HPDE6-E6E7 (cell line): ENCODE measurements at regions not wholly inside any gene's neighbourhood (a gene's known extent, or its start where the extent isn't known, plus 50 kb on each side); places are given as distances from the start of the nearest gene placed in this dataset.

Experiments used
- DNase-seq: peaks from one replicate; pipeline ENCODE4 v3.0.0; 2011; ENCODE audit warnings: missing footprints; ENCODE audit errors: extremely low spot score

DNA sequence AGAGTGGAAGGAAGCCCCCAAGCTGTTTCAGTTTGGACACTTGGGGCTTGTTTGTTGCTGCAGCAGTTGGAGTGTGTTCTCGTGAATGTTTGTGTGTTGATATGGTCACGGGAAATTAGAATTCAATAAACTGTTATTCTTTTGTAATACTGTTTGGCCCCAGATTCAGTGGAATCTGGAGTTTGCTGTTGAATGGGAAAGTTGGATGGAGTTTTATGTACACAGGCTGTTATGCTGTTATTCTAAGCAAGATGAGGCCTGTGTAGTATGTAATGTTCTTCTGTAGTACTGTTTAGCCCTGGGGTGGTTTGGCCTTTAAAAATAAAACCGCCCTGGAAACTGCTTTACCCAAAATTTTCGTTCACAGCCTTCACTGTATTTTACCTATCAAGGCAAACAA is 810.4 kb upstream of the HS6ST1 start:
- no peak for DNase-seq

DNA sequence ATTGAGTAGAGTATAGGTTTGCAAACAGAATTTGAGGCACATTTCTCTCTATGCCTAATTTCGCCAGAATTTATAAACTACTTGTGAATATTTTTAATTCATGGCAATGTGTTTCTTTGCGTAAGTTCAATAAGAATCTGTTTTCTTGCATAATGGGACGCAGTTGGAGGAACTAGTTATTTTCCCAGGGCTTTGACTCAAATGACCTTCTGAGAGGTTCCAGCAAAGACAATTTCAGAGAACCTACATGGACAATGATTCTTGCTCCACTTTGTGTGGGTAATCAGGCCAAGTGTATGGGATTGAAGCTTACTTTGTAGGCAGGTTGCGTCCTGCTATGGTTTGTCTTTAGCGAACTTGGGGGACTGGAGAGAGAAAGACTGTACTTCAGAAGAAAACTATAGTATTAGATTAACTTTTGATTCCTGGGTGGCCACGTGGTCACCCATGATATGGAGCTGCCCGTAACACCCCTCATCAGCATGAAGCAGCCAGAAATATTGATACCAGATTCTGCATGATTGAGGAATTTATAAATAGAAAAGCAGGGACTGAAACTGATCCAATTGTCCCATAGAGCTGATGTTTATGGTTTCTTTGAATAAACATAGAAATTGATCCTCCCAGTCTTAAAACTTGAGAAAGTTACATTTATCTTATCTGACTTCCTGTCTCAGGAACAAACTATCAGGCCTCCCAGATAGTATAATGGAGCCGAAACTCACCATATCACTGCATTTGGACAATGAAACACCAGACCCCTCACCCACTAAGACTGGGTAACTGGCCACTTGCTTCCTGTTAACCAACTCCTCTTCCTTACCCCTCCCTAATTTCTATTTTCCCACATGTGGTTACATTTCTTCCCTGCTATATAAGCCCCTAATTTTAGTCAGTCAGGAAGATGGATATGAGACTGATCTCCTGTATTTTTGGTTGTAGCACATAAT is 815.3 kb upstream of the HS6ST1 start:
- no peak for DNase-seq

DNA sequence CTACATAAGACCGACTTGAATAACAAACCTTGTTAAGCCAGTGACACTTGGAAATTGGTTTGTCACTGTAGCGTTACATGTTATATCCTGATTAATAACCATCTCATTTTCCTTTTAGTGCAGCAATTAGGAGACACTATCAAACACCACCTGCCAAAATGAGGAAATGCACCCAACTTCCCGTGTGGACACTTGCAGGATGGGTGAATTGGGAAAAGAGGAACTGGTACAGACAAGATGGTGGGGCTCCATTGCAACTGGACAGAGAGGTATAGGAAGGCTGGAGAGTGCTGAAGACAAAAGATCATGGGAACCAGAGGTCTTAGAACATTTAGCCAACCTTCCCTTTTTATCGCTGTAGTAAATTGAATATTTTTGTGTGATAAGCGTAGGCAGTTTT is 816.3 kb upstream of the HS6ST1 start:
- DNase-seq = no peak

DNA sequence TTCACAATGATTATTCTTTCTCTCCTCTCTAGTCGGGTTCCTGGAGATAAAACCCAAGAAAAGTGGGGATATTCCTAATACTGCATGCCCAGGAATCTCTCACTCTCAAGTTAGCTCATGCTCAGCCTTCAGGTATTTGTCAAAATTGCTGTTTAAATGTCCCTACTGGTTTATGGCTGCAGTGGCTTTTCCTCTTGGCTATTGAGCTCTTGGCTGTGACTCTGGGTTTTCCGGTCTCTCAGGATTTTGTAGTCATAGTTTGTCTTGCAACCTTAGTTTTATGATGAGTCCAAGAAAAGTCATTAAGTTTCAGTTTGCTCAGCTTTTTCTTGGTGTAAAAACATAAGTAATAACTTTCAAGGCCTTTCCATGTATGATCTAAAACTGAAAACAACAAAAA is 820.7 kb upstream of the HS6ST1 start:
- no peak for DNase-seq

DNA sequence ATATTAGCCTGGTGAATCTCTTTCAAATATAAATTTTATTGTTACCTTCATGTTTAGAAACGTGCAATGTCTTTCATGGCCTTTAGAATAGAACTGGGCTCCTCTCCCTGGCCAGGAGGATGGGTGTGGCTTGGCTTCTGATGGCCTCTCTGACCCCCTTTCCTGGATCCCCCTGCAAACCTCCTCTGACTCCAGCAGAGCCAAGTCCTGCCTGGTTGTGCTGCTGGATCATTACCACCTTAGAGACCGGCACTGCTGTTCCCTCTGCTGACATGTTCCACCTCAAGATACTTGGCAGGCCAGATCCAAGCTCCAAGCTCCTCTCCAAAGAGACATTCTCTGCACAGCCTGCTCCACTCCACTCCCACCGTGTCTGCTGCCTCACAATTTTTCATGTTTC is 823.8 kb upstream of the HS6ST1 start:
- no peak for DNase-seq

DNA sequence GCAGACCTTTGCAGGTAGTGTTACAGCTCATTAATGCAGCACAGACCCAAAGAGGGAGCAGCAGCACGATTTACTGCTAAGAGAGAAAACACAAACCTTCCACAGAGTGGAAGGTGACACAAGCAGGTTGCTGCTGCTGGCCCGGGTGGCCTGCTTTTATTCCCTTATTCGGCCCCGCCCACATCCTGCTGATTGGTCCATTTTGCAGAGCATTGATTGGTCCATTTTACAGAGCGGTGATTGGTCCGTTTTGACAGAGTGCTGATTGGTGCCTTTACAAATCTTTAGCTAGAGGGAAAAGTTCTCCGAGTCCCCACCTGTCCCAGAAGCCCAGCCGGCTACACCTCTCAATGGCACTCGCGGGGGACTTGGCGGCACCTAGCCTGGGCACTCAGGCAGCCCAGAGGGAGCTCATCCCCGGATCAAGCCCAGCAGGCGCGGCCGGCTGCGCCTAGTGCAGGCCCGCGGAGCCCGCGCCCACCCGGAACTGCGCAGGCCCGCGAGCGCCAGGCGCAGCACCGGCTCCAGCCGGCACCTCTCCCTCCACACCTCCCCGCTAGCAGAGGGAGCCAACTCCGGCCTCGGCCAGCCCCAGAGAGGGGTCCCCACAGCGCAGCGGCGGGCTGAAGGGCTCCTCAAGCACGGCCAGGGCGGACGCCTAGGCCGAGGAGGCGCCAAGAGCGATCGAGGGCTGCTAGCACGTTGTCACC is 825.6 kb upstream of the HS6ST1 start:
- DNase-seq = no peak

DNA sequence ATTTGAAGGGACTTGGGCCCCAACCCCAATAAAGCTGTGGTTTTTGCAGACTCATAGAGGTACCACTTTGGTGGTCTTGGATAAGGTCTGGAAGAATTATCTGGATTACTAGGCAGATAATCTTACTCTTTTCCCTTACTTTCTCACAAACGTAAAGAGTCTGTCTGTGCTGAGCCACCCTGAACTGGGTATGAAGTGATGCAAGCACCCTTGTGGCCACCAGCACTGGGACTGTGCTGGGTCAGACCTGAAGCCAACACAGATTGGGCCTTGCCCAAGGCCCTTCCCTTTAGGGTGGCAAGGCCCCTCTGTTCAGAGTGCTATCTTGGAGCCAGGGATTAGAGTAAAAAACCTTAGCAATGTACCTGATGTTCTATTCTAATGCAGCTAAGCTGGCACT is 827.0 kb upstream of the RAB6C start:
- DNase-seq = no peak

DNA sequence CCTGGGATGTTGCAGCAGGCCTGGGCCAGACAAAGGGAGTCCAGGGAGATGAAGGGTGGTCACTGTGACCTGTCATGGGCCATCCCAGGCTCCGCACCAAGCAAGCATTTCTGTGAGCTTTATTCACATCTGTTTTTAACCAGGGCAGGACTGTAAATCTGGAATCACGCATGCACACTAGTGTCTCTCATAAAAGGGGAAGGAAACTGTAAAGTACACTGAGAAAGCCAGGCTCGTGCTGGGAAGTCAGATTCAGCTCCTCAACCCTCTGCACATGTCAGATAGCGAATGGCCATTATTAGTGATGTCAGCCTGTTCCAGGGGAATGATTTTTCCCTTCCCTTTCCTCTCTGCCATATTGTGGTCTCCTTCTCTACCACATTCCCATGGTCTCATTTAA is 818.6 kb upstream of the RAB6C start:
- no peak for DNase-seq

DNA sequence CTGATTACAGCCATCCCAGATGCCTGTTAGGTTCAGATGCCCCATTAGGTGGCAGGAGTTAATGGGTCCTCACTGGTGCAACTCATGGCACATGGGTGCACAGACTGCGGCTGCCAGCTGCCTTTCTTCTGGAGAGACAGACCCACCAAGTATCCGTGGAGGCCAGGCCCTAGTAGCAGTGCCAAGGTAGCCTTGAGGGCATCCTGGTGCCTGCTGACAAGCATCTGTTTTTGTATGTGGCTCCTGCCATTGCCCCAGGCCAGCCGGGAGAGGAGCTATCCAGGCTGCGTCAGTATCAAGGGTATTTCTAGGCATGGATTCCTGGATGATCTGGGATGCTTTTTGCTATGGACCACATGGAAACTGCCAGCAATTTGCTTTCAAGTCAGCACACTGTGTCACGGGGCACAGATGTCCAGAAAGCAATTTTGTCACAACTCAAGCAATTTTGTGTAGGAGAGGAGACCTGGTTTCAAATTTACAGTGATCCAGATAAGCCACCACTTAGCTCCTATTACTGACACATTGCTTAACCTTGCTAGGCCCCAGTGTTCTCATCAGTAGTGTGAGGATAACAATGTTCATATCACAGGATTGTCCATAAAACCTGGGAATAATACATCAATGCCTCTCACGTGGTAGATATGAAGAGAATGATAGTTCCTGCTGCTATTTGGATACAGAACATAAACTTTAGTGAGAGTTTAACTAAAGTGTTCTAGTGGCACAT is 815.1 kb upstream of the RAB6C start:
- no peak for DNase-seq

DNA sequence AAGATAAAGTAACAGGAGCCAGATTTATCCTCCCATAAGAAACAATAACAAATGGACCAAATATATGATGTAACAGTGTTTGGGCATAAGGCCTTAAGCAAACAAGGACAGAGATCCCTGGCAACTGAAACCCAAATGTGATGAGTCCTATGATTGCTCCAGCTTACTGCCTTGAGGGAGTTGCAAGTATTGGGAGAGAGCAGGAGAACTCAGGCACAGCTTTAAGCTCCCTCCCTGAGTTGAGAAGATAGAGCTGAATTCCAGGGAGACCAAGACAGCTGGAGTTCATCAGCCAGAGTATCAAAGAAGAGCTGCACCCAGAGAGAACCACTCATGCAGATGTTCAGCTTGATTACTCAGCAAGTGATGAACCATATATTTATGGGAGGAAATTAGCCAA is 814.5 kb upstream of the RAB6C start:
- DNase-seq = no peak

DNA sequence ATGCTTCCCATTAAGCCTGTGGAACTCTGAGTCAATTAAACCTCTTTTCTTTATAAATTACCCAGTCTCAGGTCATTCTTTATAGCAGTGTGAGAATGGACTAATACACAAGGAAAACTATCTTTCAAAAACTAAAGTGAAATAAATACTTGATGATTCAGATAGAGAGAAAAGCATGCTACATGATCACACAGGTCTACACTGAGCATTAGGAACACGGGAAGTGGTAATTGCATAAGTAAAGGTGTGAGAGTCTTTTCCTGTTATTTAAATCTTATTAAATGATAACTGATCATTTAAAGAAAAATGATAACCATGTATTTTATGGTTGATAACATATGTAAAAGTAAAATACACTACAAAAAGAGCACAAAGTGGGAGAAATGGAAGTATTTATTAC is 812.0 kb upstream of the RAB6C start:
- DNase-seq = no peak

DNA sequence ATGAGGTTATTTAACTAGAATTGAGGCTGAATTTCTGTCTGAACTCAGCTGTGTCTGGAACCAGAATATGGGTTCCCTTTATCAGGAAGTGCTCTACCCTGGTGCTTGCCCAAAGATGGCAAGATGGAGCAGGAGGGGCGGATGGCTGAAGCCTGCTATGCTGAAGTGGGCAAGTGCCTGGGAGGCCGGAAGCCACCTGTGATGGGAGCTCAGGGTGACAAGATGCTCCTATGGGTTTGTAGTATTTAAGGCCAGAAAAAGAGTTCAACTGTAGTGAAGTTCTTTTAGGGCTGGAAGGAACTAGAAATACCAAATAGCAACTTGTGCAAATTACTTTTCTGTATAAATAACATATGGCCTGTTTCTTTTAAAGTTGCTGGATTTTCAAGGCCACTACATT is 808.9 kb upstream of the RAB6C start:
- no peak for DNase-seq

DNA sequence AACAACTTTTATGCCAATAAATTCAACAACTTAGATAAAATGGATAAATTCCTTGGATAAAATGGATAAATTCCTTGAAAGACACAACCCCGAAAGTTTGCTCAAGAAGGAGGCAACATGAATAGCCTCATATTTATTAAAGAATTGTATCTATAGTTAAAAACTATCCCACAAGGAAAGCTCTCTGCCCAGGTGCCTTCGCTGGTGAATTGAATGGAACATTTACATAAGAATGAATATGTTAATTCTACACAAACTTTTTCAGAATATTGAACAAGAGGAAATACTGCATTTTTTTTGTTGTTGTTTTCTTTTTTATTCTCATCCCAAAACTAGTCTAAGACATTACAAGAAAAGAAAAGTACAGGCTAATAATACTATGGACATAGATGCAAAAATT is 805.3 kb upstream of the RAB6C start:
- DNase-seq = no peak

DNA sequence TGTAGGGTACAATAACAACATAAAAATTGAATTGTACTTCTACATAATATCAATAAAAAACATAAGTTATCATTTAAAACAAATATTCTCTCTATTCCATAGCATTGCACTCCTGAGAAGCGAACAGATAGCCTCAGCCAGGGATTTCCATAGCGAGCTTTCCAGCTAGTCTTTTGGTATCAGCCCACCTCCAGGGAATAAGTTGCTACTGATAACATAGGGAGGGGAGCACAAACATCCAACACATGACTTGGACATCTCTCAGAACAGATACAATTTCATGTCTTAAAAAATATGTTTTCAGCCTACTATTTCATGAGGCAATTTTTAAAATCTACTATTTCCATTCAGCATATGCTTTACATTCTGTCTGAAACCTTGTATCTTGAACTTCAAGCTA is 804.4 kb upstream of the RAB6C start:
- DNase-seq = no peak

DNA sequence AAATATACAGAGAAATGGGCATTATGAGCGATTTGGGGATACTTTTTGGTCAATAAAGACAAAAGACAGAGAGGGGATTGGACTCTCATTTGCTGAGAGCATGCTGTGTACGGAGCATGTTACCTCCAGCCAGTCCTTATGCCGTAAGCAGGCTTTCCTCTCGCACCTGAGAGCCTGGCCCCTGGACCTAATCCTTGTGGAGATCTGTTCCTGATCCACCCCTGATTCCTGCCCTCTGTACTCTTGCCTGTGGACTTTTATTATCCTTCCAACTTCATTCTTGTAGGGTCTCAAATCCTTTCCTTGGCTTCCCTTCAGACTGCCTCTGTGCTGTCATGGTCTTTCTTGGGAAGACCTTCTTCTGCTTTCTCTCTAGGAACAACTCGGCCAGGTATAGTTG is 803.1 kb upstream of the RAB6C start:
- no peak for DNase-seq

DNA sequence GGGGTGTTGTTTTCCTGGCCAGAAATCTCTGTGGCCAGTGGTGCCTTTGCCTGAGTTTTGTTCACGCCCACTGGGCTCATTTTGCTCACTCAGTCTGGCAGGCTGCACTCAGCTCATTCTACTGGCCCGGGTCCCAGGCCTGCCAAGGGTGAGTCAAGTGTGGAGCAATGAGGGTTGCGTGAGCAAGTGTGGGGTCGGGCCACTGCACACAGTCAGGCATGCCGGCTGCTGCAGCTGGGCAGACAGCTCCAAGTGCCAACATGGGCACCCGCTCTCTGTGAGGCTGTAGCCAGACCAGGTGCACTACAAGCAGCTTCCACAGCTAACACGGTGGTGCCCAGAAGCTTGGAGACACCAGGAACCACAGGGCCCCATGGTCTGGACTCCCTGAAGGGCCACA is 801.1 kb upstream of the RAB6C start:
- DNase-seq = no peak

DNA sequence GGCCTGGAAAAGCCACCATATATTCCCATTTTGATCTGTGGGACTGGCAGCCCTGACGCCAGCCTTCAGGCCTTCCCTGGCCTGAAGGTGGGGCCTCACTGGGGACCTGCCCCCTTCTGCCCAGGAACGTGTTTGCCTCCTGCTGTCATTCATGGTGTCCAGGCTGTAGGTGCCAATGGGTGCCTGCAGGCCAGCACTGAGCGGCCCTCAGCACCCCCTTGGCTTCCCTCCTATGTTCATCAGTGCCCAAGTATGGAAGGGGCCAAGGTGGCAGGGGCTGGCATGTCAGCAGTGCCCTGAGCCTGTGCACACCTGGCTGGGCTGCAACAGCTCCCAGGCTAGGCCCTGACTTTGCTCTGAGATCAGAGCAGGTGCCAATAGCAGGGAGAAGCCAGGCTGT is 800.3 kb upstream of the RAB6C start:
- DNase-seq = no peak

DNA sequence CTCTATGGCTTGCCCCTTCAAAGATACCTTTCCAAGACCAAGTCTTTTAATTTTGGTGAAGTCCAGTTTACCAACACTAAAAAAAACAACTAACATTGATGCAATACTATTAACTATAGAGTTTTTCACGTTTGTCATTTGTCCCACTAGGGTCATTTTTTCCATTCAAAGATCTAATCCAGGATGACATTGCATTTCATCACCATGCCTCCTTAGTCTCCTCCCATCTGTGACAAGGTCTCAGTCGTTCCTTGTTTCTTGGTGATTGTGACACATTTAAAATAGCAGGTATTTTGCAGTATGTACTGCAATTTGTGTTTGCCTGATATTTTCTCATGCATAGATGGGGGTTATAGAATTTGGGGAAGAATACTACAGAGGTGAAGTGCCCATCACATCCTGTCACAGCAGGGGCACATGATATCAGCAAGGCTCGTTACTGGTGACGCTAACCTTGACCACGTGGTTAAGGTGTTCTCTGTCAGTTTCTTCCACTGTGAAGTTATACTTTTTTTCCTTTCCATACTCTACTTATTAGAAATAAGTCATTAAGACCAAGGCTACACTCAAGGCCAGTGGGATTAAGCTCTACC is 799.2 kb upstream of the RAB6C start:
- no peak for DNase-seq

DNA sequence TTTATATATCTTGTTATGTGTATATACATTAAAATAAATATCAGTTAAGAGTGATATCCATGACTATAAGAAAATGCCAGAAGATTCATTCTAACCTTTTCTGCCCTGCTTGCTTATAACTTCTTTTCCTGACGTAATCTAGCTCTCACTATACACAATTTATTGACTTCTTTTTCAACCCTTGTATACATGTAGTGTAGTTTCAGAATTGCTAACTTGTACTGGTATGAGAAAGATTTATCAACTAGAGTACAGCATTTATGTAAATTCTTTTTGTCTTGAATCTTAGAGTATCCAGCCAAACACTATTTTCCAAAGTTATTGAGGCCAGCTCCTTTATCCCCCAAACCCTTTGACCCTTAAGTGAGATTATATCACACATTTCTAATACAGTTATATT is 798.0 kb upstream of the RAB6C start:
- DNase-seq = no peak

DNA sequence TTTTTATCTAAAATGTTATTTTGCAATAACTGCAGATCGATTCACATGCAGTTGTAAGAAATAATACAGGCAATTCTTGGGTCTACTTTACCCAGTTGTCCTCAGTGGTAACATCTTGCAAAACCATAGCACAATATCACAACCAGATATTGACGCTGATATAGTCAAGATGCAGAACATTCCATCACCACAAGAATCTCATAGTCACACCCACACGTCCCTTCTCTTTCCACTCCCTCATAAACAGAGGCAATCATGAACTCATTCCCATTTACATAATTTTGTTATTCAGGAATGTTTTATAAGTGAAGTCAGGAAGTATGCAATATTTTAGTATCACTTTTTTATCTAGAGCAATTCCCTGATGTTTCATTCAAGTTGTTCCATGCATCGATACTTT is 797.5 kb upstream of the RAB6C start:
- DNase-seq = no peak

DNA sequence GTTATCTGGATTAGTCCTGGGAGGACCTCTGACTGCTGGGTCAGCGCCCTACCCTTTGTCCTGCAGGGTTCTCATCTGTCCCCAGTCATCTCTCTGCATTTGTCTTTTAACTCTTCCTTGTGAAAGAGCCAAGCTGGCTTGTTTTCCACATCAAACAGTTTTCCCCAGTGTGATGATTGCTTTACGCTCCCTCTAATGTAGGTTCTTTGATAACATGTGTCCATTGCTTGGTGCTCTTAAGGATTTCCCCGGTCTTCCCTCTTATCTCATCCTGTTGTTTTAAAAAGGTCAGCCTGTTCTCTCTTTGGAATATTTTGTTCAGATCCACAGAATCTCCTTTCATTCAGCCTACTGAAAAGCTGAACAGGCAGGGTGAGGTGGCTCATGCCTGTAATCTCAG is 792.1 kb upstream of the RAB6C start:
- DNase-seq = no peak

DNA sequence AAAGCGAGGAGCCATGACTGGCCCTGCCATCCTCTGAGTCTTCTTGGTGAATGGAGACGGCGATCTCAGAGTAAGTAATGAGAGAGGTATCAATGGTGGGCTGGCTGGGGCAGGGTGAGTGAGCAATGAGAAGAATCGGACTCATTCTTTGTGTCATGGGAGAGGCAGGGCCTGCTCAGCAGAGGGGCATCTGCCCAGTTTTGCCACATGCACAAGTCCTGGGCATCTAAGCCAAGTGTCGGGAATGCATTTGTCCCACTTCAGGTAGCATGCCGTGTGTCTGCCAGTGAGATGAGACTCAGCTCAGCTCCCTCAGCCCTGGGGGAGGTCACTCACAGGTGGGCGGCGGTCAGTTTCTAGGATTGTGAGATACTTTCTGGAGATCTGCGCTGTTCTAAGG is 791.0 kb upstream of the RAB6C start:
- DNase-seq = no peak
